Gastroesophageal sphincter (tissue), 4 donors: ENCODE measurements at regions not wholly inside any gene's neighbourhood (a gene's known extent, or its start where the extent isn't known, plus 50 kb on each side); places are given as distances from the start of the nearest gene placed in this dataset.
"Not testable (repeated sequence)": the region's sequence is repeated elsewhere in the genome, so short reads cannot be mapped to it uniquely, and the experiment has no call there.

Experiments
- ATAC-seq: fragments of 150-250 bp; one replicate; pipeline ENCODE4 v1.9.1; 2016; ENCODE audit warnings: mild to moderate bottlenecking, moderate library complexity
- H3K27ac ChIP-seq, 4 donors: fragments of 200-600 bp; sonication (generic) in 3 of 4; 1 replicate in 3 of 4; 2 replicates in 1 of 4; pipeline ENCODE4 v1.5.1; 2016 to 2019
- H3K27me3 ChIP-seq: fragments of 200-600 bp; sonication (generic); one replicate; pipeline ENCODE4 v1.5.1; 2019
- H3K36me3 ChIP-seq, 2 donors: fragments of 200-600 bp; sonication (generic); one replicate each; pipeline ENCODE4 v1.5.1; 2019; ENCODE audit warnings: control low read depth in 1 of 2
- H3K4me1 ChIP-seq, 3 donors: fragments of 200-600 bp; sonication (generic); 1 replicate in 2 of 3; 2 replicates in 1 of 3; pipeline ENCODE4 v1.5.1; 2016 to 2019; ENCODE audit warnings: control low read depth in 2 of 3
- H3K4me3 ChIP-seq, 2 donors: fragments of 200-600 bp; sonication (generic); one replicate each; pipeline ENCODE4 v1.5.1; 2019; ENCODE audit warnings: mild to moderate bottlenecking in 1 of 2, moderate library complexity in 1 of 2
- H3K9me3 ChIP-seq, 3 donors: fragments of 200-600 bp; sonication (generic); one replicate each; pipeline ENCODE4 v1.5.1; 2017 to 2019; ENCODE audit warnings: control low read depth in 2 of 3
- EP300 ChIP-seq: sonication (generic); formaldehyde crosslinking; IDR thresholded peaks from one replicate; pipeline ENCODE4 v1.6.1; 2017; ENCODE audit warnings: antibody characterized with exemption, mild to moderate bottlenecking
- POLR2A ChIP-seq, 2 donors: fragments of 450-650 bp; IDR thresholded peaks; one replicate each; pipeline ENCODE4 v1.6.1; 2017; ENCODE audit warnings: antibody characterized with exemption in 2 of 2, mild to moderate bottlenecking in 2 of 2, moderate library complexity in 1 of 2
- POLR2AphosphoS5 ChIP-seq: sonication (generic); formaldehyde crosslinking; IDR thresholded peaks from one replicate; pipeline ENCODE4 v1.6.1; 2017; ENCODE audit warnings: antibody characterized with exemption
- WGBS, 2 donors: methylation state at CpG; one replicate each; pipeline ENCODE4 v1.1.5; 2018; ENCODE audit warnings: low coverage in 1 of 2; 5-methylcytosine and 5-hydroxymethylcytosine counted together
- TF ChIP-seq, protein P1 (sequence below), 4 experiments: fragments of 200-600 bp in 2 of 4; fragments of 450-650 bp in 2 of 4; sonication (generic) in 1 of 4; IDR thresholded peaks; one replicate each; pipeline ENCODE4 v1.5.1; 2017 to 2019; ENCODE audit warnings: antibody characterized with exemption in 4 of 4, mild to moderate bottlenecking in 2 of 4, moderate library complexity in 2 of 4

- WGBS, 2 donors = 57 to 86% methylated on average over 1 to 3 of the region's 4 CpGs
- Histone ChIP-seq H3K27ac (no peak overlapping the region), H3K4me3 (no peak overlapping the region), H3K4me1 (no peaks in the 10 kb centered on the region), H3K27me3 (no peaks in the 10 kb centered on the region), H3K9me3 (peaks cover 0 to 22% (median 0%) of the 10 kb centered on the region in 3 donors), H3K36me3 (no peaks in the 10 kb centered on the region)
- TF ChIP-seq EP300 (no peak), POLR2A (IDR thresholded peaks at IDR 0.05) (no peak), POLR2AphosphoS5 (no peak)
- TF ChIP-seq, protein P1, sequence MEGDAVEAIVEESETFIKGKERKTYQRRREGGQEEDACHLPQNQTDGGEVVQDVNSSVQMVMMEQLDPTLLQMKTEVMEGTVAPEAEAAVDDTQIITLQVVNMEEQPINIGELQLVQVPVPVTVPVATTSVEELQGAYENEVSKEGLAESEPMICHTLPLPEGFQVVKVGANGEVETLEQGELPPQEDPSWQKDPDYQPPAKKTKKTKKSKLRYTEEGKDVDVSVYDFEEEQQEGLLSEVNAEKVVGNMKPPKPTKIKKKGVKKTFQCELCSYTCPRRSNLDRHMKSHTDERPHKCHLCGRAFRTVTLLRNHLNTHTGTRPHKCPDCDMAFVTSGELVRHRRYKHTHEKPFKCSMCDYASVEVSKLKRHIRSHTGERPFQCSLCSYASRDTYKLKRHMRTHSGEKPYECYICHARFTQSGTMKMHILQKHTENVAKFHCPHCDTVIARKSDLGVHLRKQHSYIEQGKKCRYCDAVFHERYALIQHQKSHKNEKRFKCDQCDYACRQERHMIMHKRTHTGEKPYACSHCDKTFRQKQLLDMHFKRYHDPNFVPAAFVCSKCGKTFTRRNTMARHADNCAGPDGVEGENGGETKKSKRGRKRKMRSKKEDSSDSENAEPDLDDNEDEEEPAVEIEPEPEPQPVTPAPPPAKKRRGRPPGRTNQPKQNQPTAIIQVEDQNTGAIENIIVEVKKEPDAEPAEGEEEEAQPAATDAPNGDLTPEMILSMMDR (IDR thresholded peaks at IDR 0.05) = no peak
- peak; percentile 19 for ATAC-seq
Observed at GRCh38 chr13:56622840-56623239, 517.9 kb upstream of the PRR20A start.

DNA sequence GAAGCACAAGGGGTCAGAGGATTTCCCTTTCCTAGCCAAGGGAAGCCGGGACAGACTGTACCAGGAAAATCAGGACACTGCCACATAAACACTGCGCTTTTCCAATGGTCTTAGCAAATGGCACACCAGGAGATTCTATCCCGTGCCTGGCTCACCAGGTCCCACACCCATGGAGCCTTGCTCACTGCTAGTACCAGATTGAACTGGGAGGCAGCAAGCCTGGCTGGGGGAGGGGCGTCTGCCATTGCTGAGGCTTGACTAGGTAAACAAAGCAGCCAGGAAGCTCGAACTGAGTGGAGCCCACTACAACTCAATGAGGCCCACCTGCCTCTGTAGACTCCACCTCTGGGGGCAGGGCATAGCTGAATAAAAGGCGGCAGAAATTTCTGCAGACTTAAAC, 511.8 kb upstream of the PRR20A start:
- ATAC-seq, H3K36me3 ChIP-seq, H3K4me1 ChIP-seq, H3K27ac ChIP-seq, H3K4me3 ChIP-seq, H3K27me3 ChIP-seq: not testable (repeated sequence)
- 40 to 60% methylated on average over 1 of the region's 6 CpGs for WGBS, 2 donors
- H3K9me3 ChIP-seq = peaks cover 0 to 25% (median 0%) of the 10 kb centered on the region in 3 donors

DNA sequence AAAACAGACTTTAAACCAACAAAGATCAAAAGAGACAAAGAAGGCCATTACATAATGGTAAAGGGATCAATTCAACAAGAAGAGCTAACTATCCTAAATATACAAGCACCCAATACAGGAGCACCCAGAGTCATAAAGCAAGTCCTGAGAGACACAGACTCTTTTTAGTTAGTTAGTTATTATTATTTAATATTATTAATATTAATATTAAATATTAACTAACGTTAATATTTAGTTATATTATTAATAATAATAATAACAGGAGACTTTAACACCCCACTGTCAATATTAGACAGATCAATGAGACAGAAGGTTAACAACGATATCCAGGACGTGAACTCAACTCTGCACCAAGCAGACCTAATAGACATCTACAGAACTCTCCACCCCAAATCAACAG, 509.7 kb upstream of the PRR20A start:
- not testable (repeated sequence) for H3K36me3 ChIP-seq, H3K4me1 ChIP-seq, ATAC-seq, H3K4me3 ChIP-seq, H3K27me3 ChIP-seq, H3K27ac ChIP-seq
- 85 to 90% methylated on average over 3 of the region's 3 CpGs for WGBS, 2 donors
- H3K9me3 ChIP-seq = peaks cover 0 to 22% (median 0%) of the 10 kb centered on the region in 3 donors

DNA sequence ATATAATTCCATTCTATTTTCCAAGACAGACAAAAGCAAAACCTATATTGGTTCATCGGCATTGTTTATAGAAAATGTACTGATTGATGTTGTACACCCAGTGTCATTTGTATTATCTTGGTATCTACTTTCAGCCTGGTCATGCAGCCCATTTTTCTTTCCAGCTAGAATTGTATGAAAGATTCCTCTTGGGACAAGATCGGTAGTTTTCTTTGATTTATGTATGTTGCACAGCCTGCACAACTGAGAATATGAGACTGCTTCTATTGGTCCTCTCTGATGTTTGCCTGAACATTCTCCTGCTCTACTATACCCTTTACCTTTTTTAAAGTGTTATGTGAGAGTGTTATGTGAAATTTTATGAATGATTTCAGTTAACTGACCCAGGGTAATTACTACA, 487.7 kb upstream of the PRR20A start:
- WGBS, 2 donors = 51 to 53% methylated on average over 2 of the region's 2 CpGs
- Histone ChIP-seq H3K27ac (no peak overlapping the region), H3K4me1 (no peaks in the 10 kb centered on the region), H3K36me3 (no peaks in the 10 kb centered on the region), H3K4me3 (no peak overlapping the region), H3K27me3 (no peaks in the 10 kb centered on the region), H3K9me3 (no peaks in the 10 kb centered on the region)
- TF ChIP-seq, protein P1 (IDR thresholded peaks at IDR 0.05) = no peak
- TF ChIP-seq POLR2AphosphoS5 (no peak), POLR2A (IDR thresholded peaks at IDR 0.05) (no peak), EP300 (no peak)
- no peak for ATAC-seq

GRCh38 chr13:56659041-56659471, 481.7 kb upstream of the PRR20A start:
- no peak for TF ChIP-seq POLR2A (IDR thresholded peaks at IDR 0.05)
- no peak for TF ChIP-seq EP300
- Histone ChIP-seq H3K4me1 (no peaks in the 10 kb centered on the region), H3K27me3 (no peaks in the 10 kb centered on the region), H3K36me3 (no peaks in the 10 kb centered on the region), H3K9me3 (peaks cover 0 to 23% (median 0%) of the 10 kb centered on the region in 3 donors), H3K27ac (no peak overlapping the region), H3K4me3 (no peak overlapping the region)
- no peak for ATAC-seq
- WGBS, 2 donors = no CpG with 5 or more reads among the region's 23 CpGs

- no peak for TF ChIP-seq EP300
- no peak for TF ChIP-seq POLR2AphosphoS5
- TF ChIP-seq POLR2A (IDR thresholded peaks at IDR 0.05) = no peak
- TF ChIP-seq, protein P1 (IDR thresholded peaks at IDR 0.05) = no peak
- Histone ChIP-seq H3K36me3 (no peaks in the 10 kb centered on the region), H3K4me1 (no peaks in the 10 kb centered on the region), H3K27me3 (no peaks in the 10 kb centered on the region), H3K27ac (no peak overlapping the region), H3K9me3 (no peaks in the 10 kb centered on the region), H3K4me3 (no peak overlapping the region)
- WGBS, 2 donors = 50 to 88% methylated on average over 1 to 2 of the region's 2 CpGs
- ATAC-seq = no peak
Observed at GRCh38 chr13:56670563-56670962, 470.2 kb upstream of the PRR20A start.

DNA sequence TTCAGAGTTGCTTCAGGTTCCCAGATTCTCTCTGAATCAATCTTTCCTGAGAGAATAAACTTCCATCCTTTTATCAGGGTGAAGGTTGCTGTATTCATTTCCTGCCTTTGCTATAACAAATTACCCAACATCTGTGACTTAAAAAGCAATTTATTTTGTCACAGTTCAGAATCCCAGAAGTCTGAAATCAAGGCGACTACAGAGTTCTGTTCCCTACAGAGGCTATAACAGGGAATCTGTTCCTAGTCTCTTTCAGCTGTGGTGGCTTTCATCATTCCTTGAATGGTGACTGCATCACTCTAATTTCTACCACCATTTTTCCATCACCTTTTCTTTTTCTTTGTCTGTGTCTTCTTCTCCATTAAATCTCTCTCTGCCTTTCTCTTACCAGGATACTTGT, 459.3 kb upstream of the PRR20A start:
- Histone ChIP-seq H3K4me3 (no peak overlapping the region), H3K27me3 (no peaks in the 10 kb centered on the region), H3K36me3 (no peaks in the 10 kb centered on the region), H3K27ac (no peak overlapping the region), H3K9me3 (peaks cover 0 to 19% (median 0%) of the 10 kb centered on the region in 3 donors), H3K4me1 (no peaks in the 10 kb centered on the region)
- WGBS, 2 donors = 20 to 36% methylated on average over 1 of the region's 1 CpG
- ATAC-seq = no peak
- TF ChIP-seq POLR2A (IDR thresholded peaks at IDR 0.05) (no peak), EP300 (no peak), POLR2AphosphoS5 (no peak)
- TF ChIP-seq, protein P1 (IDR thresholded peaks at IDR 0.05) = no peak
